IMR-90 (cell line): ENCODE measurements at regions not wholly inside any gene's neighbourhood (a gene's known extent, or its start where the extent isn't known, plus 50 kb on each side); places are given as distances from the start of the nearest gene placed in this dataset.

ENCODE experiments used
- CTCF ChIP-seq: conservative IDR thresholded peaks from 2 replicates; pipeline ENCODE4 v1.5.1; 2012; ENCODE audit warnings: mild to moderate bottlenecking, low read depth, low read length, improper control_type of control experiment
- MAZ ChIP-seq: IDR thresholded peaks from 2 replicates; pipeline ENCODE4 v1.6.1; 2012; ENCODE audit warnings: low read depth, mild to moderate bottlenecking, low read length, improper control_type of control experiment, moderate library complexity, borderline replicate concordance
- MXI1 ChIP-seq: IDR thresholded peaks from 2 replicates; pipeline ENCODE4 v1.6.1; 2012; ENCODE audit warnings: low read depth, mild to moderate bottlenecking, low read length, moderate library complexity, borderline replicate concordance
- USF2 ChIP-seq: fragments of 150-350 bp; IDR thresholded peaks from 2 replicates; pipeline ENCODE4 v1.6.1; 2017; ENCODE audit warnings: mild to moderate bottlenecking, antibody characterized with exemption, low read length, low read depth

GRCh38 chr5:126069329-126069728 is 353.9 kb upstream of the GRAMD2B start:
- TF ChIP-seq CTCF, result no peak
- no peak for TF ChIP-seq MXI1
- TF ChIP-seq MAZ, result no peak
- TF ChIP-seq USF2, result no peak
